ENCODE measurements at regions not wholly inside any gene's neighbourhood (a gene's known extent, or its start where the extent isn't known, plus 50 kb on each side); places are given as distances from the start of the nearest gene placed in this dataset.

GRCh38 chr5:1997640-1998347, 115.1 kb upstream of the IRX4 start:
- Histone ChIP-seq H3K27me3 (ENCODE audit: control insufficient read depth, insufficient read depth, low read length) (no peaks in the 10 kb centered on the region), H3K4me3 (ENCODE audit: low read depth, low read length) (no peak overlapping the region), H3K27ac (ENCODE audit: low read depth, low read length) (no peak overlapping the region), H3K9me3 (ENCODE audit: control insufficient read depth, insufficient read depth, low read length) (peaks cover 12% of the 10 kb centered on the region)
- ChIA-PET CTCF (no interaction called here), POLR2A (no interaction called here)
- DNase-seq (ENCODE audit: low read depth, low spot score): no peak
- TF ChIP-seq, protein P1, sequence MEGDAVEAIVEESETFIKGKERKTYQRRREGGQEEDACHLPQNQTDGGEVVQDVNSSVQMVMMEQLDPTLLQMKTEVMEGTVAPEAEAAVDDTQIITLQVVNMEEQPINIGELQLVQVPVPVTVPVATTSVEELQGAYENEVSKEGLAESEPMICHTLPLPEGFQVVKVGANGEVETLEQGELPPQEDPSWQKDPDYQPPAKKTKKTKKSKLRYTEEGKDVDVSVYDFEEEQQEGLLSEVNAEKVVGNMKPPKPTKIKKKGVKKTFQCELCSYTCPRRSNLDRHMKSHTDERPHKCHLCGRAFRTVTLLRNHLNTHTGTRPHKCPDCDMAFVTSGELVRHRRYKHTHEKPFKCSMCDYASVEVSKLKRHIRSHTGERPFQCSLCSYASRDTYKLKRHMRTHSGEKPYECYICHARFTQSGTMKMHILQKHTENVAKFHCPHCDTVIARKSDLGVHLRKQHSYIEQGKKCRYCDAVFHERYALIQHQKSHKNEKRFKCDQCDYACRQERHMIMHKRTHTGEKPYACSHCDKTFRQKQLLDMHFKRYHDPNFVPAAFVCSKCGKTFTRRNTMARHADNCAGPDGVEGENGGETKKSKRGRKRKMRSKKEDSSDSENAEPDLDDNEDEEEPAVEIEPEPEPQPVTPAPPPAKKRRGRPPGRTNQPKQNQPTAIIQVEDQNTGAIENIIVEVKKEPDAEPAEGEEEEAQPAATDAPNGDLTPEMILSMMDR (IDR thresholded peaks at IDR 0.05; ENCODE audit: low read depth, low read length): no peak

GRCh38 chr5:1995491-1995890, 112.8 kb upstream of the IRX4 start:
- ChIA-PET POLR2A (no interaction called here), CTCF (no interaction called here)
- peaks cover 7% of the 10 kb centered on the region for H3K9me3 ChIP-seq (ENCODE audit: control insufficient read depth, insufficient read depth, low read length)
- no peaks in the 10 kb centered on the region for H3K27me3 ChIP-seq (ENCODE audit: control insufficient read depth, insufficient read depth, low read length)
- DNase-seq (ENCODE audit: low read depth, low spot score): no peak
- no peak overlapping the region for H3K4me3 ChIP-seq (ENCODE audit: low read depth, low read length)
- no peak overlapping the region for H3K27ac ChIP-seq (ENCODE audit: low read depth, low read length)
- TF ChIP-seq, protein P1 (IDR thresholded peaks at IDR 0.05; ENCODE audit: low read depth, low read length): no peak

DNA sequence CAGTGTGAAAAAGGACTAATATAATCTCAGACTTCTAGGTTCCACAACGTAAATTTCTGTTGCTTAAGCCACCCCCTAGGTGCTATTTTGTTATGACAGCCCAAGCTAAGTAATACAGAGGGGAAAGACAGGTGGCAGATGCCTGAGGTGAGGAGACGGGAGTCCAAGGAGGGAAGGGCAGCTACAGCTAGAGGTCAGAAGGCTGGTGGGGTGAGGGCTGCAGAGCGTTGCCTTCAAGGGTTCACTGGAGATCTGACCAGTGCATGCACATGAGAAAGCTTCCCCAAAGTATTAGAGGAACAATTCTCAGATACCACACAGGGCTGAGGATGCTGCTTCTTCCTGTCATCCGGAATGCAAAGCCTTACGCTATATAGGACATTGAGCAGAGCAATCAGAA, 104.7 kb upstream of the IRX4 start:
- no peak overlapping the region for H3K27ac ChIP-seq (ENCODE audit: low read depth, low read length)
- H3K4me3 ChIP-seq (ENCODE audit: low read depth, low read length): no peak overlapping the region
- TF ChIP-seq, protein P1 (IDR thresholded peaks at IDR 0.05; ENCODE audit: low read depth, low read length): no peak
- no peak for DNase-seq (ENCODE audit: low read depth, low spot score)
- POLR2A ChIA-PET: no interaction called here
- no peaks in the 10 kb centered on the region for H3K9me3 ChIP-seq (ENCODE audit: control insufficient read depth, insufficient read depth, low read length)
- no peaks in the 10 kb centered on the region for H3K27me3 ChIP-seq (ENCODE audit: control insufficient read depth, insufficient read depth, low read length)
- CTCF ChIA-PET: no interaction called here

GRCh38 chr5:1985781-1986180, 103.1 kb upstream of the IRX4 start:
- POLR2A ChIA-PET: no interaction called here
- CTCF ChIA-PET: no interaction called here

GRCh38 chr5:1983919-1984695, 101.4 kb upstream of the IRX4 start:
- ChIA-PET POLR2A (no interaction called here), CTCF (no interaction called here)
- no peaks in the 10 kb centered on the region for H3K9me3 ChIP-seq (ENCODE audit: control insufficient read depth, insufficient read depth, low read length)
- H3K27ac ChIP-seq (ENCODE audit: low read depth, low read length): no peak overlapping the region
- TF ChIP-seq, protein P1 (IDR thresholded peaks at IDR 0.05; ENCODE audit: low read depth, low read length): no peak
- no peak overlapping the region for H3K4me3 ChIP-seq (ENCODE audit: low read depth, low read length)
- DNase-seq (ENCODE audit: low read depth, low spot score): no peak
- H3K27me3 ChIP-seq (ENCODE audit: control insufficient read depth, insufficient read depth, low read length): no peaks in the 10 kb centered on the region

More at GRCh38 chr5:1985781-1986180, 103.1 kb upstream of the IRX4 start:
- TF ChIP-seq, protein P1 (IDR thresholded peaks at IDR 0.05; ENCODE audit: low read depth, low read length): no peak
- no peak for DNase-seq (ENCODE audit: low read depth, low spot score)
- Histone ChIP-seq H3K9me3 (ENCODE audit: control insufficient read depth, insufficient read depth, low read length) (no peaks in the 10 kb centered on the region), H3K27me3 (ENCODE audit: control insufficient read depth, insufficient read depth, low read length) (no peaks in the 10 kb centered on the region), H3K4me3 (ENCODE audit: low read depth, low read length) (no peak overlapping the region), H3K27ac (ENCODE audit: low read depth, low read length) (no peak overlapping the region)
